ENCODE measurements at regions not wholly inside any gene's neighbourhood (a gene's known extent, or its start where the extent isn't known, plus 50 kb on each side); places are given as distances from the start of the nearest gene placed in this dataset.

DNA sequence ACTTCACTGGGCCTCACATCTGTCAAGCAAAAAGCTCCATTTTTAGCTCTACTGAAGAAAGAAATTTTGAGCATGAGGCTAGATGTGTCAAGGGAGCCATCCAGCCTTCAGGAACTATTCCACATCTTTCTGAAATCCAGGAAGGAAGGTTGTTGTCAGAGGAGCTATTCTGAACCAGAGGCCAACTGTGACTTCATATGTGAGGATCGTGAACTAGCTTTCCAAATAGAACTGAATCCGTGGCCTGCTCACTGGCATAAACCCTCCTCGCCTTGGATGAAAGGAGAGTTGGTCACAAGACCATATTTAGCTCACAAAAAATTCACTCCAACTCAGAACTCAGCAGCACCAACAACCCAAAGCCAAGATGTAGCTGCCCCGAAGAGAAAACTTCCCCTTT, 195.8 kb downstream of the FOXO1 start:
- no peak for TF ChIP-seq POLR2AphosphoS5 (IDR thresholded peaks at IDR 0.05)
- TF ChIP-seq, protein P1, sequence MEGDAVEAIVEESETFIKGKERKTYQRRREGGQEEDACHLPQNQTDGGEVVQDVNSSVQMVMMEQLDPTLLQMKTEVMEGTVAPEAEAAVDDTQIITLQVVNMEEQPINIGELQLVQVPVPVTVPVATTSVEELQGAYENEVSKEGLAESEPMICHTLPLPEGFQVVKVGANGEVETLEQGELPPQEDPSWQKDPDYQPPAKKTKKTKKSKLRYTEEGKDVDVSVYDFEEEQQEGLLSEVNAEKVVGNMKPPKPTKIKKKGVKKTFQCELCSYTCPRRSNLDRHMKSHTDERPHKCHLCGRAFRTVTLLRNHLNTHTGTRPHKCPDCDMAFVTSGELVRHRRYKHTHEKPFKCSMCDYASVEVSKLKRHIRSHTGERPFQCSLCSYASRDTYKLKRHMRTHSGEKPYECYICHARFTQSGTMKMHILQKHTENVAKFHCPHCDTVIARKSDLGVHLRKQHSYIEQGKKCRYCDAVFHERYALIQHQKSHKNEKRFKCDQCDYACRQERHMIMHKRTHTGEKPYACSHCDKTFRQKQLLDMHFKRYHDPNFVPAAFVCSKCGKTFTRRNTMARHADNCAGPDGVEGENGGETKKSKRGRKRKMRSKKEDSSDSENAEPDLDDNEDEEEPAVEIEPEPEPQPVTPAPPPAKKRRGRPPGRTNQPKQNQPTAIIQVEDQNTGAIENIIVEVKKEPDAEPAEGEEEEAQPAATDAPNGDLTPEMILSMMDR (IDR thresholded peaks at IDR 0.05 in 8 of 11, conservative IDR thresholded peaks at IDR 0.05 in 3 of 11) = no peak
